Skin of body (tissue), 1 donor: ENCODE measurements at regions not wholly inside any gene's neighbourhood (a gene's known extent, or its start where the extent isn't known, plus 50 kb on each side); places are given as distances from the start of the nearest gene placed in this dataset.

ENCODE experiments used
- DNase-seq: peaks from one replicate; lab custom pipeline; 2025; lab: John Stamatoyannopoulos, UW

- DNase-seq: no peak
Measured at GRCh38 chr20:58069796-58070663, 158.4 kb downstream of the ANKRD60 start.

GRCh38 chr20:58069207-58069606 is 159.2 kb downstream of the ANKRD60 start:
- DNase-seq: no peak

GRCh38 chr20:58065508-58066361 is 162.7 kb downstream of the ANKRD60 start:
- DNase-seq: no peak

GRCh38 chr20:58064411-58065010 is 163.9 kb downstream of the ANKRD60 start:
- DNase-seq: no peak

GRCh38 chr20:58059260-58059544 is 169.3 kb downstream of the ANKRD60 start:
- DNase-seq: no peak

- DNase-seq: no peak
Measured at GRCh38 chr20:58058421-58059259, 169.8 kb downstream of the ANKRD60 start.

GRCh38 chr20:58056921-58057686 is 171.3 kb downstream of the ANKRD60 start:
- DNase-seq: no peak

GRCh38 chr20:58056021-58056591 is 172.3 kb downstream of the ANKRD60 start:
- no peak for DNase-seq

- no peak for DNase-seq
Measured at GRCh38 chr20:58054780-58055373, 173.6 kb downstream of the ANKRD60 start.

- no peak for DNase-seq
Measured at GRCh38 chr20:58054082-58054779, 174.2 kb downstream of the ANKRD60 start.

GRCh38 chr20:58053391-58054055 is 174.9 kb downstream of the ANKRD60 start:
- DNase-seq: no peak

GRCh38 chr20:58051367-58051766 is 177.1 kb downstream of the ANKRD60 start:
- no peak for DNase-seq

- DNase-seq: peak; percentile 39
Measured at GRCh38 chr20:58048096-58048702, 180.3 kb downstream of the ANKRD60 start.

GRCh38 chr20:58046311-58046710 is 182.1 kb downstream of the ANKRD60 start:
- DNase-seq: no peak

- no peak for DNase-seq
Measured at GRCh38 chr20:58045579-58045978, 182.9 kb downstream of the ANKRD60 start.

GRCh38 chr20:58044931-58045555 is 183.4 kb downstream of the ANKRD60 start:
- no peak for DNase-seq

- DNase-seq: no peak
Measured at GRCh38 chr20:58044286-58044685, 184.2 kb downstream of the ANKRD60 start.
